SK-N-SH (cell line): ENCODE measurements at regions not wholly inside any gene's neighbourhood (a gene's known extent, or its start where the extent isn't known, plus 50 kb on each side); places are given as distances from the start of the nearest gene placed in this dataset.
"Not testable (repeated sequence)": the region's sequence is repeated elsewhere in the genome, so short reads cannot be mapped to it uniquely, and the experiment has no call there.

Experiments
- CTCF ChIA-PET: fragments of 300-600, 350-600 bp; formaldehyde crosslinking; extraction: SDS; loops from one replicate; lab custom pipeline; 2021; lab: Yijun Ruan, JAX
- POLR2A ChIA-PET: fragments of 350-600 bp; sonication (Branson Sonifier 250); formaldehyde crosslinking; extraction: SDS; loops from one replicate; lab custom pipeline; 2020; ENCODE audit warnings: antibody characterized with exemption, inconsistent platforms; lab: Yijun Ruan, JAX
- DNase-seq: peaks from one replicate; pipeline ENCODE4 v3.0.0; 2012
- H2AFZ ChIP-seq: fragments of 200-600 bp; sonication (generic); 2 replicates; pipeline ENCODE4 v1.8.1; 2016; ENCODE audit warnings: antibody characterized with exemption, mild to moderate bottlenecking, low read depth
- H3F3A ChIP-seq: fragments of 200-600 bp; sonication (generic); replicated peaks from 2 replicates; pipeline ENCODE3; 2016; ENCODE audit warnings: antibody characterized with exemption, mild to moderate bottlenecking; ENCODE audit not compliant: insufficient read depth
- H3K27ac ChIP-seq, 2 experiments: fragments of 200-500 bp in 1 of 2; fragments of 200-600 bp in 1 of 2; sonication (Bioruptor generic) in 1 of 2; sonication (generic), shearing (Covaris generic) in 1 of 2; 2 replicates each; pipeline versions ENCODE4 v1.5.1 to v1.6.1; 2014 to 2016; ENCODE audit warnings: low read depth in 2 of 2, inconsistent platforms in 1 of 2, low read length in 1 of 2, mild to moderate bottlenecking in 1 of 2, mixed read lengths in 1 of 2
- H3K27me3 ChIP-seq: fragments of 200-600 bp; sonication (generic), shearing (Covaris generic); 2 replicates; pipeline ENCODE4 v1.6.1; 2016; ENCODE audit warnings: mixed run types; ENCODE audit not compliant: insufficient read depth
- H3K36me3 ChIP-seq, 2 experiments: fragments of 200-500 bp in 1 of 2; fragments of 200-600 bp in 1 of 2; sonication (Bioruptor generic) in 1 of 2; sonication (generic) in 1 of 2; replicated peaks in 1 of 2; 2 replicates each; pipeline versions ENCODE3 to v1.5.1; 2014 to 2016; ENCODE audit warnings: low read length in 1 of 2, mild to moderate bottlenecking in 1 of 2; ENCODE audit not compliant: insufficient read depth in 2 of 2, control insufficient read depth in 1 of 2
- H3K4me1 ChIP-seq, 2 experiments: fragments of 200-500 bp in 1 of 2; fragments of 200-600 bp in 1 of 2; sonication (Bioruptor generic) in 1 of 2; sonication (generic), shearing (Covaris generic) in 1 of 2; 2 replicates each; pipeline versions ENCODE4 v1.5.1 to v1.6.1; 2014 to 2016; ENCODE audit warnings: low read depth in 1 of 2, low read length in 1 of 2, mixed run types in 1 of 2; ENCODE audit not compliant: insufficient read depth in 2 of 2, control insufficient read depth in 1 of 2
- H3K4me2 ChIP-seq: fragments of 200-600 bp; sonication (generic), shearing (Covaris generic); 2 replicates; pipeline ENCODE4 v1.6.1; 2017; ENCODE audit warnings: mixed run types
- H3K4me3 ChIP-seq, 2 experiments: fragments of 200-500 bp in 1 of 2; fragments of 200-600 bp in 1 of 2; sonication (Bioruptor generic) in 1 of 2; sonication (generic), shearing (Covaris generic) in 1 of 2; 2 replicates each; pipeline versions ENCODE4 v1.5.1 to v1.8.1; 2014 to 2016; ENCODE audit warnings: low read depth in 2 of 2, inconsistent platforms in 1 of 2, low read length in 1 of 2, mild to moderate bottlenecking in 1 of 2, mixed read lengths in 1 of 2, moderate library complexity in 1 of 2
- H3K79me2 ChIP-seq: fragments of 200-600 bp; sonication (generic); 2 replicates; pipeline ENCODE4 v1.8.1; 2017; ENCODE audit warnings: mild to moderate bottlenecking; ENCODE audit not compliant: insufficient read depth
- H3K9ac ChIP-seq: fragments of 200-600 bp; sonication (generic); 2 replicates; pipeline ENCODE4 v1.6.1; 2017; ENCODE audit warnings: mixed run types
- H3K9me2 ChIP-seq: fragments of 200-600 bp; sonication (generic); 2 replicates; pipeline ENCODE4 v1.6.1; 2017; ENCODE audit warnings: mixed run types
- H3K9me3 ChIP-seq: fragments of 200-600 bp; sonication (generic); 2 replicates; pipeline ENCODE4 v1.6.1; 2017; ENCODE audit warnings: mixed run types, mild to moderate bottlenecking, moderate library complexity
- H4K20me1 ChIP-seq: fragments of 200-600 bp; sonication (generic); 2 replicates; pipeline ENCODE4 v1.6.1; 2017; ENCODE audit warnings: mild to moderate bottlenecking, mixed run types; ENCODE audit not compliant: insufficient read depth
- ELF1 ChIP-seq: IDR thresholded peaks from 2 replicates; pipeline ENCODE4 v1.4.0; 2012
- EZH2phosphoT487 ChIP-seq: fragments of 200-600 bp; sonication (generic); IDR thresholded peaks from 2 replicates; pipeline ENCODE4 v1.6.1; 2017; ENCODE audit warnings: low read depth, mixed run types, mild to moderate bottlenecking, antibody characterized with exemption, moderate library complexity, borderline replicate concordance
- GABPA ChIP-seq: IDR thresholded peaks from 2 replicates; pipeline ENCODE4 v1.4.0; 2012; ENCODE audit warnings: low read depth, mild to moderate bottlenecking
- JUND ChIP-seq: IDR thresholded peaks from 2 replicates; pipeline ENCODE4 v1.4.0; 2012
- MXI1 ChIP-seq: IDR thresholded peaks from 2 replicates; pipeline ENCODE4 v1.6.1; 2012; ENCODE audit warnings: mild to moderate bottlenecking, low read depth, low read length, improper control_type of control experiment
- NRF1 ChIP-seq: IDR thresholded peaks from 2 replicates; pipeline ENCODE4 v1.6.1; 2012; ENCODE audit warnings: low read depth, mild to moderate bottlenecking, low read length
- POLR2AphosphoS5 ChIP-seq: IDR thresholded peaks from 2 replicates; pipeline ENCODE4 v1.6.1; 2012; ENCODE audit warnings: low read depth, low read length
- REST ChIP-seq: IDR thresholded peaks from 2 replicates; pipeline ENCODE4 v1.6.1; 2012; ENCODE audit warnings: mild to moderate bottlenecking, low read depth, low read length, moderate library complexity
- RFX5 ChIP-seq: IDR thresholded peaks from 2 replicates; pipeline ENCODE4 v1.6.1; 2012; ENCODE audit warnings: mild to moderate bottlenecking, improper control_type of control experiment, low read length
- SIN3A ChIP-seq: IDR thresholded peaks from 2 replicates; pipeline ENCODE4 v1.6.1; 2012; ENCODE audit warnings: low read depth, mild to moderate bottlenecking, low read length, moderate library complexity, borderline replicate concordance
- SMC3 ChIP-seq: IDR thresholded peaks from 2 replicates; pipeline ENCODE4 v1.6.1; 2012; ENCODE audit warnings: low read depth, low read length, improper control_type of control experiment
- USF1 ChIP-seq: IDR thresholded peaks from 2 replicates; pipeline ENCODE4 v1.4.0; 2012; ENCODE audit warnings: low read depth, borderline replicate concordance
- ZBTB33 ChIP-seq: IDR thresholded peaks from 2 replicates; pipeline ENCODE4 v1.4.0; 2012; ENCODE audit warnings: low read depth, borderline replicate concordance
- WGBS: methylation state at CpG from one replicate; pipeline ENCODE4 v1.1.6; 2017; ENCODE audit warnings: low lambda C conversion rate; 5-methylcytosine and 5-hydroxymethylcytosine counted together
- TF ChIP-seq, protein P1 (sequence below): IDR thresholded peaks from 2 replicates; pipeline ENCODE4 v1.4.0; 2012; ENCODE audit warnings: low read depth
- TF ChIP-seq, protein P2 (sequence below): fragments of 150-350 bp; IDR thresholded peaks from 2 replicates; pipeline ENCODE4 v1.6.1; 2016; ENCODE audit warnings: mild to moderate bottlenecking, low read depth, low read length

- TF ChIP-seq SIN3A (no peak), JUND (no peak), NRF1 (no peak), EZH2phosphoT487 (no peak), RFX5 (no peak), SMC3 (no peak), POLR2AphosphoS5 (no peak), ELF1 (no peak), USF1 (no peak), ZBTB33 (no peak), MXI1 (no peak), REST (no peak), GABPA (no peak)
- TF ChIP-seq, protein P1, sequence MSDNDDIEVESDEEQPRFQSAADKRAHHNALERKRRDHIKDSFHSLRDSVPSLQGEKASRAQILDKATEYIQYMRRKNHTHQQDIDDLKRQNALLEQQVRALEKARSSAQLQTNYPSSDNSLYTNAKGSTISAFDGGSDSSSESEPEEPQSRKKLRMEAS, result no peak
- TF ChIP-seq, protein P2, sequence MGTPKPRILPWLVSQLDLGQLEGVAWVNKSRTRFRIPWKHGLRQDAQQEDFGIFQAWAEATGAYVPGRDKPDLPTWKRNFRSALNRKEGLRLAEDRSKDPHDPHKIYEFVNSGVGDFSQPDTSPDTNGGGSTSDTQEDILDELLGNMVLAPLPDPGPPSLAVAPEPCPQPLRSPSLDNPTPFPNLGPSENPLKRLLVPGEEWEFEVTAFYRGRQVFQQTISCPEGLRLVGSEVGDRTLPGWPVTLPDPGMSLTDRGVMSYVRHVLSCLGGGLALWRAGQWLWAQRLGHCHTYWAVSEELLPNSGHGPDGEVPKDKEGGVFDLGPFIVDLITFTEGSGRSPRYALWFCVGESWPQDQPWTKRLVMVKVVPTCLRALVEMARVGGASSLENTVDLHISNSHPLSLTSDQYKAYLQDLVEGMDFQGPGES, result no peak
- TF ChIP-seq, all 33 proteins: peak for 0
- H3K27ac ChIP-seq, result no peak overlapping the region
- ChIA-PET CTCF (interaction anchor here (0.6 kb wide), 1 partner anchor 191 kb away, joined by 3 read pairs; no protein-coding TSS in a partner anchor), POLR2A (no interaction called here)
- DNase-seq, result no peak
- no peak overlapping the region for H3K4me2 ChIP-seq
- H3F3A ChIP-seq, result no peaks in the 10 kb centered on the region
- H4K20me1 ChIP-seq, result no peaks in the 10 kb centered on the region
- H3K4me1 ChIP-seq, result peaks cover 0 to 11% of the 10 kb centered on the region in 2 experiments; a peak in 2 of 4 replicates
- no peak overlapping the region for H3K9ac ChIP-seq
- H3K79me2 ChIP-seq, result no peaks in the 10 kb centered on the region
- no peaks in the 10 kb centered on the region for H3K9me2 ChIP-seq
- H3K27me3 ChIP-seq, result no peaks in the 10 kb centered on the region
- H2AFZ ChIP-seq, result no peak overlapping the region
- H3K4me3 ChIP-seq, result no peak overlapping the region
- H3K36me3 ChIP-seq, result no peaks in the 10 kb centered on the region
- 45% methylated on average over 11 of the region's 13 CpGs for WGBS
- no peaks in the 10 kb centered on the region for H3K9me3 ChIP-seq
These were observed 135.0 kb upstream of the AFDN start for GRCh38 chr6:167691533-167692312.

- H3K9me3 ChIP-seq, POLR2A ChIA-PET, H3F3A ChIP-seq, H4K20me1 ChIP-seq, H3K4me2 ChIP-seq, H3K9me2 ChIP-seq, H3K27me3 ChIP-seq, H3K36me3 ChIP-seq, H3K79me2 ChIP-seq, H3K4me3 ChIP-seq, H3K27ac ChIP-seq, H2AFZ ChIP-seq, CTCF ChIA-PET, DNase-seq, H3K9ac ChIP-seq: not testable (repeated sequence)
- WGBS, result 54% methylated on average over 7 of the region's 8 CpGs
- H3K4me1 ChIP-seq, result peaks cover 0 to 22% of the 10 kb centered on the region in 2 experiments; a peak in 2 of 4 replicates
These were observed 133.2 kb upstream of the AFDN start for GRCh38 chr6:167693478-167693877.
